Caco-2 (cell line): ENCODE measurements at regions not wholly inside any gene's neighbourhood (a gene's known extent, or its start where the extent isn't known, plus 50 kb on each side); places are given as distances from the start of the nearest gene placed in this dataset.

Experiments
- BruUV-seq: library from RNA; stranded (reverse); fragments of 400-500 nt; replicated peaks from 2 replicates; lab custom pipeline; 2021; lab: Mats Ljungman, UMichigan
- CTCF ChIA-PET: fragments of 300-600 bp; sonication (Branson Sonifier 250); formaldehyde crosslinking; loops from one replicate; lab custom pipeline; 2022; ENCODE audit warnings: antibody characterized with exemption; lab: Charles Lee
- POLR2A ChIA-PET: fragments of 300-600 bp; sonication (Branson Sonifier 250); formaldehyde crosslinking; loops from one replicate; lab custom pipeline; 2022; ENCODE audit warnings: antibody characterized with exemption; lab: Charles Lee
- DNase-seq, 2 experiments: peaks; one replicate each; pipeline versions ENCODE4 v3.0.0 to v3.0.0-alpha.2; 2020 to 2022
- H3K27me3 ChIP-seq: replicated peaks from 2 replicates; pipeline ENCODE4 v1.6.0; 2011; ENCODE audit warnings: low read length; ENCODE audit not compliant: control insufficient read depth, insufficient read depth
- H3K36me3 ChIP-seq: 2 replicates; pipeline ENCODE4 v1.5.1; 2011; ENCODE audit warnings: low read length; ENCODE audit not compliant: control insufficient read depth, insufficient read depth
- H3K4me1 ChIP-seq: fragments of 250-450 bp; sonication (Bioruptor Pico); 2 replicates; pipeline ENCODE4 v1.5.1; 2020; ENCODE audit warnings: mild to moderate bottlenecking
- H3K4me3 ChIP-seq: 2 replicates; pipeline ENCODE4 v1.5.1; 2011; ENCODE audit warnings: low read depth, mild to moderate bottlenecking, control low read depth, low read length
- H3K9me3 ChIP-seq: fragments of 250-450 bp; sonication (Bioruptor Pico); 2 replicates; pipeline ENCODE4 v1.5.1; 2020; ENCODE audit warnings: mild to moderate bottlenecking, moderate library complexity
- H3K27ac Mint-ChIP-seq: one replicate; pipeline ENCODE4 v1.8.0; 2022; ENCODE audit warnings: mixed read lengths; ENCODE audit not compliant: unreplicated experiment
- H3K27me3 Mint-ChIP-seq: one replicate; pipeline ENCODE4 v1.8.0; 2022; ENCODE audit warnings: mixed read lengths; ENCODE audit not compliant: insufficient read depth, unreplicated experiment
- H3K36me3 Mint-ChIP-seq: one replicate; pipeline ENCODE4 v1.8.0; 2022; ENCODE audit warnings: mild to moderate bottlenecking, mixed read lengths; ENCODE audit not compliant: insufficient read depth, unreplicated experiment
- H3K4me1 Mint-ChIP-seq: one replicate; pipeline ENCODE4 v1.8.0; 2022; ENCODE audit warnings: low read depth, mixed read lengths; ENCODE audit not compliant: unreplicated experiment
- H3K4me3 Mint-ChIP-seq: one replicate; pipeline ENCODE4 v1.8.0; 2022; ENCODE audit warnings: mild to moderate bottlenecking, moderate library complexity, mixed read lengths; ENCODE audit not compliant: unreplicated experiment
- H3K9me3 Mint-ChIP-seq: one replicate; pipeline ENCODE4 v1.8.0; 2022; ENCODE audit warnings: mixed read lengths; ENCODE audit not compliant: unreplicated experiment
- intact Hi-C: fragments of 100-400 bp; cut with micrococcal nuclease; formaldehyde crosslinking; loops from one replicate; pipeline ENCODE4 v1.10.0; 2022; ENCODE audit not compliant: unreplicated experiment
- TF ChIP-seq, protein P1 (sequence below), 2 experiments: fragments of 200-600 bp in 1 of 2; IDR thresholded peaks; 1 replicate in 1 of 2; 2 replicates in 1 of 2; pipeline versions ENCODE4 v1.5.1 to v1.8.0; 2011 to 2022; ENCODE audit warnings: antibody characterized with exemption in 1 of 2, control low read depth in 1 of 2, inconsistent platforms in 1 of 2, low read depth in 1 of 2, low read length in 1 of 2, mild to moderate bottlenecking in 1 of 2, moderate library complexity in 1 of 2; ENCODE audit not compliant: insufficient read depth in 1 of 2, severe bottlenecking in 1 of 2, unreplicated experiment in 1 of 2

DNA sequence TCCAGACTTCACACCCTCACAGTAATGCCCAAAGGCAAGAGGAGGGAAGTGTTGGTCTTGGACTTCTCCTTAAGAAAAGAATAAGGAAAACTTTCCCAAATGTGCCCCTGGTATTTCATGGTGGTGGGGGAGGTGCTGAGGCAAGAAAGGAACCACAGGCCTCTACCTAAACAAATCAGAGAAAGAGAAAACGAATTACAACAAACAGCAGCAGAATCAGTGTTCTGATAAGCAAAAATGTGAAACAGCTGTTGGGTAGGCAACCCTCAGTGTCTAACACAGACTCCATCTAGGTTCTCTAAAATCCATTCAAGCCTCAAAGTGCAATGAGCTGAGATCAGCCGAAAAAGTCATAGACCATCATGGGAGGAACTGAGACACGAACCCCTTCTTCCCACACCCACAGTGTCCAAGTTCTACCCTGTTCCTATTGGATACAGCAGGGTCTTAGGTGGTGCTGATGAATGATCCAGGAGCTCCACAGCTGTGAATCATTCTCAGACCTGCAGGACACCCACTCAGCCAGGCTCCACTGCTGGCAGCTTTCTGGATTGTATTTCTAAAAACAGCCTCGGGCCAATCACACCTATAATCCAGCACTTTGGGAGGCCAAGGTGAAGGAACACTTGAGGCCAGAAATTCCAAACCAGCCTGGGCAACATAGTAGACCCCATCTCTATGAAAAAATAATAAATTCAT lies 149.1 kb downstream of the PLPP3 start:
- H3K9me3 Mint-ChIP-seq: no peaks in the 10 kb centered on the region
- H3K27me3 Mint-ChIP-seq: no peaks in the 10 kb centered on the region
- ChIA-PET POLR2A (no interaction called here), CTCF (no interaction called here)
- Histone ChIP-seq H3K4me3 (no peak overlapping the region), H3K27me3 (no peaks in the 10 kb centered on the region), H3K36me3 (no peaks in the 10 kb centered on the region), H3K4me1 (peaks cover 29% of the 10 kb centered on the region), H3K9me3 (no peaks in the 10 kb centered on the region)
- no peaks in the 10 kb centered on the region for H3K36me3 Mint-ChIP-seq
- H3K4me1 Mint-ChIP-seq: peaks cover 41% of the 10 kb centered on the region
- TF ChIP-seq, protein P1, sequence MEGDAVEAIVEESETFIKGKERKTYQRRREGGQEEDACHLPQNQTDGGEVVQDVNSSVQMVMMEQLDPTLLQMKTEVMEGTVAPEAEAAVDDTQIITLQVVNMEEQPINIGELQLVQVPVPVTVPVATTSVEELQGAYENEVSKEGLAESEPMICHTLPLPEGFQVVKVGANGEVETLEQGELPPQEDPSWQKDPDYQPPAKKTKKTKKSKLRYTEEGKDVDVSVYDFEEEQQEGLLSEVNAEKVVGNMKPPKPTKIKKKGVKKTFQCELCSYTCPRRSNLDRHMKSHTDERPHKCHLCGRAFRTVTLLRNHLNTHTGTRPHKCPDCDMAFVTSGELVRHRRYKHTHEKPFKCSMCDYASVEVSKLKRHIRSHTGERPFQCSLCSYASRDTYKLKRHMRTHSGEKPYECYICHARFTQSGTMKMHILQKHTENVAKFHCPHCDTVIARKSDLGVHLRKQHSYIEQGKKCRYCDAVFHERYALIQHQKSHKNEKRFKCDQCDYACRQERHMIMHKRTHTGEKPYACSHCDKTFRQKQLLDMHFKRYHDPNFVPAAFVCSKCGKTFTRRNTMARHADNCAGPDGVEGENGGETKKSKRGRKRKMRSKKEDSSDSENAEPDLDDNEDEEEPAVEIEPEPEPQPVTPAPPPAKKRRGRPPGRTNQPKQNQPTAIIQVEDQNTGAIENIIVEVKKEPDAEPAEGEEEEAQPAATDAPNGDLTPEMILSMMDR (IDR thresholded peaks at IDR 0.05; ENCODE audit: insufficient read depth in 1 of 2, low read depth in 1 of 2, low read length in 1 of 2, severe bottlenecking in 1 of 2, unreplicated experiment in 1 of 2): no peak
- no peak overlapping the region for H3K4me3 Mint-ChIP-seq
- no peak overlapping the region for H3K27ac Mint-ChIP-seq
- no peak for DNase-seq
- intact Hi-C loops: loop anchor here (5.0 kb wide), 1 partner anchor 147 kb away; the partner anchor contains the start of gene PLPP3
- BruUV-seq: no TSS peak

DNA sequence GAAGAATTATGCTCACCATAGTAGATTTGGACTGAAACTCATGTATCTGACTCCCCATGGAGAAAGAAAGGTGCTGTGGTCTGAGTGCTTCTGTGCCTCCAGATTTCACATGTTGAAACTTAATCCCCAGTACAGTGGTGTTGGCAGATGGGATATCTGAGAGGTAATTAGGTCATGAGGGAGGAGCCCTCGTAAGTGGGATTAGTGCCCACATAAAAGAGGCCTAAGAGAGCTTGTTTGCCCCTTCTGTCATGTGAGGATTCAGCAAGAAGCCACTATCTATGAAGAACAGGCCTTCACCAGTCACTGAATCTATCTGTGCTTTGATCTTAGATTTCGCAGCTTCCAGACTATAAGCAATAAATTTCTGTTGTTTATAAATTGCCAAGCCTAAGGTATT lies 150.1 kb downstream of the PLPP3 start:
- Mint-ChIP-seq H3K4me3 (no peak overlapping the region), H3K4me1 (peaks cover 31% of the 10 kb centered on the region), H3K9me3 (no peaks in the 10 kb centered on the region), H3K27me3 (no peaks in the 10 kb centered on the region), H3K36me3 (no peaks in the 10 kb centered on the region), H3K27ac (no peak overlapping the region)
- TF ChIP-seq, protein P1 (IDR thresholded peaks at IDR 0.05; ENCODE audit: insufficient read depth in 1 of 2, low read depth in 1 of 2, low read length in 1 of 2, severe bottlenecking in 1 of 2, unreplicated experiment in 1 of 2): no peak
- no peak for DNase-seq
- CTCF ChIA-PET: no interaction called here
- Histone ChIP-seq H3K4me3 (no peak overlapping the region), H3K36me3 (no peaks in the 10 kb centered on the region), H3K4me1 (peaks cover 19% of the 10 kb centered on the region), H3K9me3 (no peaks in the 10 kb centered on the region), H3K27me3 (no peaks in the 10 kb centered on the region)
- intact Hi-C loops: no loop called here
- POLR2A ChIA-PET: no interaction called here
- no TSS peak for BruUV-seq

DNA sequence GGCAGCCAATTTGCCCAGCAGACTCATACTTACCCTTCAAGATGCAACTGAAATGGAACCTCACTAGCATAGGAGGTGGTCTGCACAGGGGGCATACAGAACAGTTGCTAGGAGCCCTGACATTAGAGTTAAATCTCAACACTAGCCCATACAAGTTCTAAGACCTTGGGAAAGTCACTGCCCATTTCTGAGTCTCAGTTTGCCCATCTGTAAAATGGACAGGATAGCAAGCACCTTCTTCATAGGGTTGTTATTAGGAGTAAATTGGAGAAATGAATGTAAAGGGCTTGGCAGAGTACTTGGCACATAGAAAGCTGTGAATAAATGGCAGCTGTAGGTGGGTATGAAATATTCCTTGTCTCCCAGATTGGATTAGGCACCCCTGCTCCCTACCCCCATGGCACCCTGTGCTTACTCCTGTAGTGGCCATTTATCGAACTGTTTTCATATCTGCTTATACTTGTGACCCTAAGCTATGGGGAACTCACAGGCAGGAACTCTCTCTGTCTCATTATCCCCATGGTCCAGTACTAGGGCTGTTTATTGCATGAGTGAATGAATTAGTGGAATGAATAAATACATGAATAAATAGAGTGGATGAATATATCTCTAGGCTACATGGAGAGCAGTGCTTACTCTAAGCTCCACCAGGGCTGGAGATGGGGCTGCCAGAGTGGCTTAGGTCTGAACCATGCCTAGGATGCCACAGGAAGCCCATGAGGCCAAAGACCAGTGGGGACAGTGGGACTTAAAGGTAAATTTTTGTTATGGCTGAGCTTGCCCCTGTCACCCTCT lies 152.6 kb downstream of the PLPP3 start:
- no peaks in the 10 kb centered on the region for H3K9me3 ChIP-seq
- no TSS peak for BruUV-seq
- H3K4me3 ChIP-seq: no peak overlapping the region
- H3K36me3 ChIP-seq: no peaks in the 10 kb centered on the region
- TF ChIP-seq, protein P1 (IDR thresholded peaks at IDR 0.05; ENCODE audit: insufficient read depth in 1 of 2, low read depth in 1 of 2, low read length in 1 of 2, severe bottlenecking in 1 of 2, unreplicated experiment in 1 of 2): no peak
- no peaks in the 10 kb centered on the region for H3K27me3 ChIP-seq
- intact Hi-C loops: no loop called here
- H3K36me3 Mint-ChIP-seq: no peaks in the 10 kb centered on the region
- no peaks in the 10 kb centered on the region for H3K9me3 Mint-ChIP-seq
- no peak overlapping the region for H3K27ac Mint-ChIP-seq
- H3K27me3 Mint-ChIP-seq: no peaks in the 10 kb centered on the region
- DNase-seq: no peak
- no peak overlapping the region for H3K4me3 Mint-ChIP-seq
- H3K4me1 ChIP-seq: no peaks in the 10 kb centered on the region
- H3K4me1 Mint-ChIP-seq: peaks cover 7% of the 10 kb centered on the region
- CTCF ChIA-PET: no interaction called here
- POLR2A ChIA-PET: no interaction called here
